Kidney glomerular epithelial cell (primary cell): ENCODE measurements at regions not wholly inside any gene's neighbourhood (a gene's known extent, or its start where the extent isn't known, plus 50 kb on each side); places are given as distances from the start of the nearest gene placed in this dataset.
"Not testable (repeated sequence)": the region's sequence is repeated elsewhere in the genome, so short reads cannot be mapped to it uniquely, and the experiment has no call there.

ENCODE experiments used
- DNase-seq: peaks from one replicate; lab custom pipeline; 2025; lab: John Stamatoyannopoulos, UW

- DNase-seq = peak; percentile 26
Observed at GRCh38 chr14:99995700-99996356, 69.4 kb upstream of the EVL start.

- no peak for DNase-seq
Observed at GRCh38 chr14:99996951-99997571, 68.2 kb upstream of the EVL start.

- DNase-seq = not testable (repeated sequence)
Observed at GRCh38 chr14:100000398-100000797, 64.8 kb upstream of the EVL start.

- DNase-seq = no peak
Observed at GRCh38 chr14:100004392-100004791, 60.8 kb upstream of the EVL start.

GRCh38 chr14:100007254-100007653 is 58.0 kb upstream of the EVL start:
- no peak for DNase-seq

- DNase-seq = not testable (repeated sequence)
Observed at GRCh38 chr14:100009802-100010201, 55.4 kb upstream of the EVL start.

- no peak for DNase-seq
Observed at GRCh38 chr14:100010679-100011078, 54.5 kb upstream of the EVL start.

GRCh38 chr14:100011628-100012325 is 53.4 kb upstream of the EVL start:
- DNase-seq = no peak

GRCh38 chr14:100012478-100013327 is 52.5 kb upstream of the EVL start:
- DNase-seq = no peak

- no peak for DNase-seq
Observed at GRCh38 chr14:100015251-100015655, 50.0 kb upstream of the EVL start.
